Osteoblast (primary cell): ENCODE measurements at regions not wholly inside any gene's neighbourhood (a gene's known extent, or its start where the extent isn't known, plus 50 kb on each side); places are given as distances from the start of the nearest gene placed in this dataset.

Experiments
- DNase-seq: peaks from one replicate; pipeline ENCODE4 v3.0.0; 2011; ENCODE audit warnings: low spot score, mixed read lengths; ENCODE audit not compliant: insufficient read length; ENCODE audit errors: missing footprints
- H2AFZ ChIP-seq: 2 replicates; pipeline ENCODE4 v1.6.0; 2011; ENCODE audit warnings: mild to moderate bottlenecking, low read length
- H3K27ac ChIP-seq: 2 replicates; pipeline ENCODE4 v1.5.1; 2011; ENCODE audit warnings: mild to moderate bottlenecking, low read depth, low read length, moderate library complexity
- H3K27me3 ChIP-seq: 2 replicates; pipeline ENCODE4 v1.6.0; 2012; ENCODE audit warnings: mild to moderate bottlenecking, control low read depth, inconsistent platforms, low read length, moderate library complexity; ENCODE audit not compliant: insufficient read depth
- H3K36me3 ChIP-seq: 2 replicates; pipeline ENCODE4 v1.5.1; 2011; ENCODE audit warnings: mild to moderate bottlenecking, low read length, control low read depth, moderate library complexity; ENCODE audit not compliant: insufficient read depth
- H3K4me1 ChIP-seq: 2 replicates; pipeline ENCODE4 v1.5.1; 2011; ENCODE audit warnings: mild to moderate bottlenecking, low read length, control low read depth, moderate library complexity; ENCODE audit not compliant: insufficient read depth
- H3K4me2 ChIP-seq: 2 replicates; pipeline ENCODE4 v1.6.0; 2011; ENCODE audit warnings: mild to moderate bottlenecking, low read length; ENCODE audit not compliant: insufficient read depth
- H3K4me3 ChIP-seq: fragments of 200-600 bp; sonication (generic); 3 replicates; pipeline ENCODE4 v1.5.1; 2012; ENCODE audit warnings: mild to moderate bottlenecking, low read length, inconsistent platforms; ENCODE audit not compliant: insufficient read depth
- H3K79me2 ChIP-seq: 2 replicates; pipeline ENCODE4 v1.6.0; 2012; ENCODE audit warnings: mild to moderate bottlenecking, low read length, control low read depth, inconsistent platforms; ENCODE audit not compliant: insufficient read depth
- H3K9me3 ChIP-seq: 2 replicates; pipeline ENCODE4 v1.5.1; 2011; ENCODE audit warnings: low read depth, low read length, control low read depth
- H4K20me1 ChIP-seq: 2 replicates; pipeline ENCODE4 v1.6.0; 2012; ENCODE audit warnings: mild to moderate bottlenecking, low read length, control low read depth; ENCODE audit not compliant: insufficient read depth
- TF ChIP-seq, protein P1 (sequence below): IDR thresholded peaks from 2 replicates; pipeline ENCODE4 v1.5.1; 2011; ENCODE audit warnings: mild to moderate bottlenecking, low read depth, low read length, moderate library complexity; ENCODE audit errors: extremely low read depth

DNA sequence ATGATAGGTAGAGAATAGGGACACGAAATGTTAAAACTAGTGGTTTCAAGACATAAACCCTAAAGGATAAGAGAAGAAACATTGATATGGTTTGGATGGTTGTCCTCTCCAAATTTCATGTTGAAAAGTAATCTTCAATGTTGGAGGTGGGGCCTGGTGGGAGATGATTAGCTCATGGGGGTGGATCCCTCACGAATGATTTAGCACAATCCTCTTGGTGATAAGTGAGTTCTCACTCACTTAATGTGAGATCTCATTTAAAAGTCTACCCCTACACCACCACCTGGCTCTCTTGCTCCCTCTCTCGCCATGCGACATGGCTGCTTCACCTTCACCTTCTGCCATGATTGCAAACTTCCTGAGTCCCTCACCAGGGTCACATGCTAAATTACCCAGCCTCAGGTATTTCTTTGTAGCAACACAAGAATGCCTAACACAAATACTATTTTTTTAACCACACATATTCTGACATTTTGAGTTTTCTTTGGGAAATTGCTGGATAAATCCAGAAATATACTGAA, 242.4 kb upstream of the PHF14 start:
- no peak overlapping the region for H3K27ac ChIP-seq
- no peak overlapping the region for H2AFZ ChIP-seq
- no peaks in the 10 kb centered on the region for H4K20me1 ChIP-seq
- no peak for DNase-seq
- H3K4me1 ChIP-seq = no peaks in the 10 kb centered on the region
- H3K9me3 ChIP-seq = no peaks in the 10 kb centered on the region
- no peak overlapping the region for H3K4me3 ChIP-seq
- TF ChIP-seq, protein P1, sequence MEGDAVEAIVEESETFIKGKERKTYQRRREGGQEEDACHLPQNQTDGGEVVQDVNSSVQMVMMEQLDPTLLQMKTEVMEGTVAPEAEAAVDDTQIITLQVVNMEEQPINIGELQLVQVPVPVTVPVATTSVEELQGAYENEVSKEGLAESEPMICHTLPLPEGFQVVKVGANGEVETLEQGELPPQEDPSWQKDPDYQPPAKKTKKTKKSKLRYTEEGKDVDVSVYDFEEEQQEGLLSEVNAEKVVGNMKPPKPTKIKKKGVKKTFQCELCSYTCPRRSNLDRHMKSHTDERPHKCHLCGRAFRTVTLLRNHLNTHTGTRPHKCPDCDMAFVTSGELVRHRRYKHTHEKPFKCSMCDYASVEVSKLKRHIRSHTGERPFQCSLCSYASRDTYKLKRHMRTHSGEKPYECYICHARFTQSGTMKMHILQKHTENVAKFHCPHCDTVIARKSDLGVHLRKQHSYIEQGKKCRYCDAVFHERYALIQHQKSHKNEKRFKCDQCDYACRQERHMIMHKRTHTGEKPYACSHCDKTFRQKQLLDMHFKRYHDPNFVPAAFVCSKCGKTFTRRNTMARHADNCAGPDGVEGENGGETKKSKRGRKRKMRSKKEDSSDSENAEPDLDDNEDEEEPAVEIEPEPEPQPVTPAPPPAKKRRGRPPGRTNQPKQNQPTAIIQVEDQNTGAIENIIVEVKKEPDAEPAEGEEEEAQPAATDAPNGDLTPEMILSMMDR = no peak
- H3K27me3 ChIP-seq = no peaks in the 10 kb centered on the region
- H3K79me2 ChIP-seq = no peaks in the 10 kb centered on the region
- H3K4me2 ChIP-seq = no peak overlapping the region
- no peaks in the 10 kb centered on the region for H3K36me3 ChIP-seq

DNA sequence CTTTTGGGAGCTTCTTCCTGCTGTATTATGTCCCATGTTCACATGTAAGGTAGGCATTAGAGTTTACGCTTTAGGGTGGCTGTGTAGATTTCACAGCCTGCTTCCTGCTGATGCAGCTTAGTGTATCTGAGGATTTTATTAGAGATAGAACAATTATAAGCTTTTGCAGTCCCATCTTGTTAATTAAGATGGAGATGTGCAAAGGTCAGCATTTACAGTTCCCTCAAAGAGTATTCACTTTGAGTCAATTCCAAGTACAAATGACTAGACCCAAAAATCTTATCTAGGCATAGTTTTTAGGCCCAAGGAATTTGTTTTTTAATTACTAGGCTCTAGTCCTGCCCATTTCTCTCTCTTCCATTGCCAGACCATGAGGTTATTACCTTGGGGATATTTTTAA, 239.9 kb upstream of the PHF14 start:
- TF ChIP-seq, protein P1 = no peak
- Histone ChIP-seq H3K36me3 (no peaks in the 10 kb centered on the region), H3K79me2 (no peaks in the 10 kb centered on the region), H3K9me3 (no peaks in the 10 kb centered on the region), H3K27me3 (no peaks in the 10 kb centered on the region), H2AFZ (no peak overlapping the region), H4K20me1 (no peaks in the 10 kb centered on the region), H3K4me3 (no peak overlapping the region), H3K4me1 (no peaks in the 10 kb centered on the region), H3K27ac (no peak overlapping the region), H3K4me2 (no peak overlapping the region)
- DNase-seq = no peak

- Histone ChIP-seq H3K27ac (no peak overlapping the region), H4K20me1 (no peaks in the 10 kb centered on the region), H3K9me3 (no peaks in the 10 kb centered on the region), H3K36me3 (no peaks in the 10 kb centered on the region), H3K79me2 (no peaks in the 10 kb centered on the region), H3K27me3 (no peaks in the 10 kb centered on the region), H3K4me1 (no peaks in the 10 kb centered on the region), H2AFZ (no peak overlapping the region), H3K4me2 (no peak overlapping the region), H3K4me3 (no peak overlapping the region)
- TF ChIP-seq, protein P1 = no peak
- no peak for DNase-seq
Observed at GRCh38 chr7:10734595-10734994, 239.1 kb upstream of the PHF14 start.

DNA sequence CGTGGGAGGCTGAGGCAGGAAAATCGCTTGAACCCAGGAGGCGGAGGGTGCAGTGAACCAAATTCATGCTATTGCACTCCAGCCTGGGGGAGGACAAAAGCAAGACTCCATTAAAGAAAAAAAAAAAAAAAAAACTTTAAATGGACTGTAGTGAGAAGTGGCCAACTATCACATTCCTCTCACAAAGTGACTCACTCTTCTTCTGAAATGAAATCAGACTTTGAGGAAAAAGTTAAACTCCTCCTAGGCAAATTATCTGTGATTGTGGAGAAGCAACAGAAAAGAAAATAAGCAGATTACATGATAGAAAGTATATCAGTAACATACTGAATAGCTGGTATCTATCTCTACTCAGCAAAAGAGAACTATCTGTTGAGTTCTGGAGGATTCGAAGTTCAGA, 234.3 kb upstream of the PHF14 start:
- Histone ChIP-seq H3K79me2 (no peaks in the 10 kb centered on the region), H3K36me3 (no peaks in the 10 kb centered on the region), H3K27ac (no peak overlapping the region), H3K4me3 (no peak overlapping the region), H3K4me1 (no peaks in the 10 kb centered on the region), H3K27me3 (no peaks in the 10 kb centered on the region), H3K4me2 (no peak overlapping the region), H4K20me1 (no peaks in the 10 kb centered on the region), H2AFZ (no peak overlapping the region), H3K9me3 (no peaks in the 10 kb centered on the region)
- DNase-seq = no peak
- TF ChIP-seq, protein P1 = no peak
